GM12872 (cell line): ENCODE measurements at regions not wholly inside any gene's neighbourhood (a gene's known extent, or its start where the extent isn't known, plus 50 kb on each side); places are given as distances from the start of the nearest gene placed in this dataset.

Experiments
- TF ChIP-seq, protein P1 (sequence below): IDR thresholded peaks from 3 replicates; pipeline ENCODE4 v1.5.1; 2011; ENCODE audit warnings: low read depth, mild to moderate bottlenecking, low read length, moderate library complexity; ENCODE audit not compliant: insufficient read depth

DNA sequence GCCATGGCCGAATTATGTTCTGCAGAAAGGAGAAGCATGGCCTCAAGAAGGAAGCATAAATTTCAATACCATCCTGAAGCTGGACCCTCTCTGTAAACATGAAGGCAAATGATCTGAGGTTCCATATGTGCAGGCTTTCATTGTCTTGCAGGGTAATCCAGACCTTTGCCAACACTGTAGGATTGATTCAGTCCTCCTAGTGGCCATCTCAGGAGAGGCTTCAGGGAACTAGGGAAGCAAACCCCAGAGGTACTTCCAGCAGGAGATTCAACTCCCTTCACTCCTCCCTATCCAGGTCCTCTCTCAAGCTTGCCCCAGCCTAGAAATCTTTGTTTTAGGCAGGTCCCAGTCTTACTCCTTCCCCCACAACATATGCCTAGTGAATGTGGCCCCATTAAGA, 99.3 kb upstream of the HCN1 start:
- TF ChIP-seq, protein P1, sequence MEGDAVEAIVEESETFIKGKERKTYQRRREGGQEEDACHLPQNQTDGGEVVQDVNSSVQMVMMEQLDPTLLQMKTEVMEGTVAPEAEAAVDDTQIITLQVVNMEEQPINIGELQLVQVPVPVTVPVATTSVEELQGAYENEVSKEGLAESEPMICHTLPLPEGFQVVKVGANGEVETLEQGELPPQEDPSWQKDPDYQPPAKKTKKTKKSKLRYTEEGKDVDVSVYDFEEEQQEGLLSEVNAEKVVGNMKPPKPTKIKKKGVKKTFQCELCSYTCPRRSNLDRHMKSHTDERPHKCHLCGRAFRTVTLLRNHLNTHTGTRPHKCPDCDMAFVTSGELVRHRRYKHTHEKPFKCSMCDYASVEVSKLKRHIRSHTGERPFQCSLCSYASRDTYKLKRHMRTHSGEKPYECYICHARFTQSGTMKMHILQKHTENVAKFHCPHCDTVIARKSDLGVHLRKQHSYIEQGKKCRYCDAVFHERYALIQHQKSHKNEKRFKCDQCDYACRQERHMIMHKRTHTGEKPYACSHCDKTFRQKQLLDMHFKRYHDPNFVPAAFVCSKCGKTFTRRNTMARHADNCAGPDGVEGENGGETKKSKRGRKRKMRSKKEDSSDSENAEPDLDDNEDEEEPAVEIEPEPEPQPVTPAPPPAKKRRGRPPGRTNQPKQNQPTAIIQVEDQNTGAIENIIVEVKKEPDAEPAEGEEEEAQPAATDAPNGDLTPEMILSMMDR = peak; percentile 30; the same call in 1 of the 3 replicates

DNA sequence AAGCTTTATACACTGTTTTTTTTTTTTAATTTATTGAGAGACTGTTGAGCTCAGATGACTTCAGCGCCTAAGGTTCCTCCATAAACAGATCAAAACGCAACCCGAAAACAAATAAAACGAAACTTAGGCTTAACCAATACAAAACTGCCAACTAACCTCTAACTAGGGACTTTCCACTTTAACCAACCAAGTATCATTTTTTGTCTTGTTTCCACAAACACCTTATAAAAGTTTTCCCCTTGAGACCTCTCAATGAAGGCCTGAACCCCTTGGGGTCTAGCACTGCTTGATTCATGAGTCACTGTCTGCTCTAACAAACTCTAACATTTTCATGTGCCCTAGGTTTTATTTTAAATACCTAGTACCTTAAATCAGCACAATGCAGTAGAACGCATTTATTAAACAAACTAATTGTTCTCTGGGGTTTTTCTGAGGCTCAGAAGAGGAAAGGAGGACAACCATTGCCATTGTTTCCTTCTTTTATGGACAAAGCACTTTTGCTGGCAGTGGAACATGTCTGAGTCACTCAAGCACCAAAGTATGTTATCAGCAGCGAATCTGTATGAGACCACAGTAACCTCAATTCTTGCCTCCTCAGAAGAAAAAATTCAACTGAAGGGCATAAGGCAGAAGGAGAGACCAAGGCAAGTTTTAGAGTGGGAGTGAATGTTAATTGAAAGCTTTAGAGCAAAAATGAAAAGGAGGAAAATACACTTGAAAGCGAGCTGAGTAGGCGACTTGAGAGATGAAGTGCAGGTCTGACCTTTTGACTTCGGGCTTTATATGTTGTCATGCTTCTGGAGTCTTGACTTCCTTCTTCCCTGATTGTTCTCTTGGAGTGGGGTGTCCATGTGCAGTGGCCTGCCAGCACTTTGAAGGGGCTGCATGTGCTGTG, 97.7 kb upstream of the HCN1 start:
- TF ChIP-seq, protein P1 = no peak

DNA sequence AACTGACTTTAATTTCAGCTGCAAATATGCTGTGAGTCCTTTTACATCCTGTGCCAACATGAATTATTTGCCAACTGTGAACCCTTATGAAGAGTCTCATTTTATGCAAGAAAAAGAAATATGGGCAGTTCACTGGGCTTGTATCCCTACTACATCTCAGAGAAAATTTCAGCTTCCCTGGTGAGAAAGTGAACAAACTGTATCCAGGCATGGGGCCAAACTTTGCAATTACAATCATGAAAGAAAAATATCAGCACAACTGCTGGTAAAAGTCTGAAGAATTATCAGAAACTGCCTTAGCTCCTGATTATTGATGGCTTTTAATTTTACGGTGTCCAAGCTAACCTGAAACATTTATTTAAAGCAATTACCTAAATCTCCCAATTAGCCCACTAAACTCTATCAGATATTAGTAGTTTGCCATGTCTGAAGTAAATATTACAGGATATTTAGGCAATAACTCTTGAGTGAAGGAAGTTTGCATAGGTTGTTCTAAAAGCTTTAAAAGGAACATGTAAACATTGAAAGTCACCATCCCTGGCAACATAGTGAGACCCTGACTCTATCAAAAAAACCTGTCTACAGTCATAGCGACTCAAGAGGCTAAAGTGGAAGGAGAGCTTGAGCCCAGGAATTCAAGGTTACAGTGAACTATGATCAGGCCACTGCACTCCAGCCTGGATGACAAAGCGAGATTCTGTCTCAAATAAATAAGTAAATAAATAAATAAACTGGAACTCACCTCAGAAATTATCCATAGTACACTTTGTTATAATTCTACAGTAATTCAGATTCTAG, 83.9 kb upstream of the HCN1 start:
- TF ChIP-seq, protein P1 = no peak

DNA sequence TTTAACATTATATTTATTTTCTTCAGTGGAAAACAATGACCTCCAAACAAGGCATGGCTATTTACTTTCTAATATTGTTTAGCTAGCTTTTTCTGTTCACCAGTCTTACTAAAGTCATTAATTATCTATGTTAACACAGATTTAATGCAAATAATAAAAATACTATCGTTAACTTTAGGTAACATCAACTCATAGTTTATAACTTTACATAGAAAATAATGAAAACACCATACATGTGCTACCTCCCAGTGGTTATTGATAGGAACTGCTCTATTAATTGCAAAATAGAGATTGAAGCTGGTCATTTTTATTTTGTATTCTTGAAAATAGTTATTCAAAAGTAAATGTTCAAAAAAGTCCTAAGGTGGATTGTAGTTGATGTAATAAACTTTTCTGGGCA, 78.3 kb upstream of the HCN1 start:
- TF ChIP-seq, protein P1 = peak; percentile 18; the same call in 1 of the 3 replicates

DNA sequence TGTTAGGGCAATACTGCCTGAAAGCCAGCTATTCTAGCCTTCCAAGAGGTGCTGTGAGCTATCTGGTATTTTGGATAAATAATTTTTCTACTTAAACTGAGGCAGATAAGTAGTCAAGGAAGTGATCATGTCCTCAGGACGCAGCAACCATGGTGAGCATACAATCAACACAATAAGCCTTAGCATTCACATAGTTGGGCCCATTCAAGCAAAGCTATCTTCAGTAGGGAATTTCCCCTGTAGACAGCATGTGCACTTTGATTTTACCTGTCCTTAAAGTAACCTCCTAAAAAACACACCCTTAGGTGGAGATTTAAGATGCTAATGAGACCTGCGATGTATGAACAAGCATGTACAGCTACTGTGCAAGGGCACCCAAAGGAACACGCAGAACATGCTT, 76.2 kb upstream of the HCN1 start:
- TF ChIP-seq, protein P1 = no peak

DNA sequence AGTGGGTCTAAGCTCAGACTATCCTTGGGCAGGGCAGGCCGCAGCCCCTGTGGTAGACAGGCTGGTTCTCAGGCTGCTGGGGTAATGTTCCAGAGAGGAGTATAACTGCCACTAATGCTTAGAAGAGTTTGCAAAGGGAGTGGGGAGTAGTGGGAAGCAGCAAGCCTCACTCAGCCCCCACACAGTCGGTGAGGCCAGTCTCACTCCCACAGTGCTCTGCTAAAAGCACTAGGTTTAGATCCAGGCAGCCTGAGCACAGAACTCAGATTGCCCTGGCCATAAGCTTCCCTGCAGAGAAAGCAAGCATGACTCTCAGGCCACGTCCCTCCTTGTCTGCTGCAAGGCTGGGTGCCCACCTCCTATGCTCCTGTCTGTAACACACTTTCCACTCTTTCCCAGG, 69.4 kb upstream of the HCN1 start:
- TF ChIP-seq, protein P1 = no peak

DNA sequence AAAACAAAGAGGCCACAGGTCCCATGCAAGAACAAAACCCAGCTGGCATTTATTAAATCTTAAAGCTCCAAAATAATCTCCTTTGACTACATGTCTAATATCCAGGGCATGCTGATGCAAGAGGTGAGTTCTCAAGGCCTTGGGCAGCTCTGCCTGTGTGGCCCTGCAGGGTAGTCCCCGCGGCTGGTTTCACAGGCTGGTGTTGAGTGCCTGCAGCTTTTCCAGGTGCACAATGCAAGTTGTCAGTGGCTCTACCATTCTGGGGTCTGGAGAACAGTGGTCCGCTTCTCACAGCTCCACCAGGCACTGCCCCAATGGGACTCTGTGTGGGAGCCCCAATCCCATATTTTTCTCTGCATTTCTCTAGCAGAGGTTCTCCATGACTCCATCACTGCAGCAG, 54.4 kb upstream of the HCN1 start:
- TF ChIP-seq, protein P1 = no peak
